ENCODE measurements at regions not wholly inside any gene's neighbourhood (a gene's known extent, or its start where the extent isn't known, plus 50 kb on each side); places are given as distances from the start of the nearest gene placed in this dataset.
A peak's percentile ranks its signal among the peaks of the same experiment; 100 is the strongest.

GRCh38 chr2:133936601-133937000, 317.3 kb upstream of the MGAT5 start:
- no peak overlapping the region for H2AFZ ChIP-seq (ENCODE audit: low read depth, low read length)
- no peak overlapping the region for H3K9ac ChIP-seq (ENCODE audit: low read length)
- no peaks in the 10 kb centered on the region for H3K9me2 ChIP-seq (ENCODE audit: insufficient read depth, low read length)
- no peaks in the 10 kb centered on the region for H3K36me3 ChIP-seq (ENCODE audit: insufficient read depth, low read length)
- H3K79me2 ChIP-seq (replicated peaks; ENCODE audit: insufficient read depth, low read length): no peaks in the 10 kb centered on the region
- H3F3A ChIP-seq (ENCODE audit: insufficient read depth, low read length, poor library complexity, severe bottlenecking): no peaks in the 10 kb centered on the region
- H3K4me2 ChIP-seq (ENCODE audit: low read length): no peak overlapping the region
- H3K27me3 ChIP-seq (ENCODE audit: insufficient read depth, low read depth, low read length): no peaks in the 10 kb centered on the region
- TF ChIP-seq RAD21 (conservative IDR thresholded peaks at IDR 0.05) (no peak), EZH2 (IDR thresholded peaks at IDR 0.05; ENCODE audit: borderline replicate concordance, insufficient read depth, low read length, poor library complexity, severe bottlenecking) (no peak), POLR2AphosphoS5 (IDR thresholded peaks at IDR 0.05) (no peak), EP300 (conservative IDR thresholded peaks at IDR 0.05; ENCODE audit: poor library complexity, severe bottlenecking) (no peak)
- TF ChIP-seq, protein P1, sequence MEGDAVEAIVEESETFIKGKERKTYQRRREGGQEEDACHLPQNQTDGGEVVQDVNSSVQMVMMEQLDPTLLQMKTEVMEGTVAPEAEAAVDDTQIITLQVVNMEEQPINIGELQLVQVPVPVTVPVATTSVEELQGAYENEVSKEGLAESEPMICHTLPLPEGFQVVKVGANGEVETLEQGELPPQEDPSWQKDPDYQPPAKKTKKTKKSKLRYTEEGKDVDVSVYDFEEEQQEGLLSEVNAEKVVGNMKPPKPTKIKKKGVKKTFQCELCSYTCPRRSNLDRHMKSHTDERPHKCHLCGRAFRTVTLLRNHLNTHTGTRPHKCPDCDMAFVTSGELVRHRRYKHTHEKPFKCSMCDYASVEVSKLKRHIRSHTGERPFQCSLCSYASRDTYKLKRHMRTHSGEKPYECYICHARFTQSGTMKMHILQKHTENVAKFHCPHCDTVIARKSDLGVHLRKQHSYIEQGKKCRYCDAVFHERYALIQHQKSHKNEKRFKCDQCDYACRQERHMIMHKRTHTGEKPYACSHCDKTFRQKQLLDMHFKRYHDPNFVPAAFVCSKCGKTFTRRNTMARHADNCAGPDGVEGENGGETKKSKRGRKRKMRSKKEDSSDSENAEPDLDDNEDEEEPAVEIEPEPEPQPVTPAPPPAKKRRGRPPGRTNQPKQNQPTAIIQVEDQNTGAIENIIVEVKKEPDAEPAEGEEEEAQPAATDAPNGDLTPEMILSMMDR (IDR thresholded peaks at IDR 0.05; ENCODE audit: poor library complexity, severe bottlenecking): no peak
- no peaks in the 10 kb centered on the region for H3K9me3 ChIP-seq (ENCODE audit: low read length)
- H3K27ac ChIP-seq (ENCODE audit: low read length): no peak overlapping the region
- no peak overlapping the region for H3K4me3 ChIP-seq (ENCODE audit: low read length)
- no peaks in the 10 kb centered on the region for H4K20me1 ChIP-seq (ENCODE audit: insufficient read depth)

- Histone ChIP-seq H3K4me2 (ENCODE audit: low read length) (no peak overlapping the region), H4K20me1 (ENCODE audit: insufficient read depth) (no peaks in the 10 kb centered on the region), H3K36me3 (ENCODE audit: insufficient read depth, low read length) (no peaks in the 10 kb centered on the region), H3K9me3 (ENCODE audit: low read length) (no peaks in the 10 kb centered on the region), H3K9me2 (ENCODE audit: insufficient read depth, low read length) (no peaks in the 10 kb centered on the region), H3K9ac (ENCODE audit: low read length) (no peak overlapping the region), H3F3A (ENCODE audit: insufficient read depth, low read length, poor library complexity, severe bottlenecking) (no peaks in the 10 kb centered on the region), H3K27me3 (ENCODE audit: insufficient read depth, low read depth, low read length) (no peaks in the 10 kb centered on the region), H2AFZ (ENCODE audit: low read depth, low read length) (no peak overlapping the region), H3K79me2 (replicated peaks; ENCODE audit: insufficient read depth, low read length) (no peaks in the 10 kb centered on the region), H3K4me3 (ENCODE audit: low read length) (no peak overlapping the region), H3K27ac (ENCODE audit: low read length) (no peak overlapping the region)
- peak; percentile 28 for TF ChIP-seq POLR2AphosphoS5 (IDR thresholded peaks at IDR 0.05)
- no peak for TF ChIP-seq EP300 (conservative IDR thresholded peaks at IDR 0.05; ENCODE audit: poor library complexity, severe bottlenecking)
These were observed 316.2 kb upstream of the MGAT5 start for GRCh38 chr2:133937669-133938068.

- H3F3A ChIP-seq (ENCODE audit: insufficient read depth, low read length, poor library complexity, severe bottlenecking): no peaks in the 10 kb centered on the region
- TF ChIP-seq, protein P1 (IDR thresholded peaks at IDR 0.05; ENCODE audit: poor library complexity, severe bottlenecking): no peak
- TF ChIP-seq SMC3 (conservative IDR thresholded peaks at IDR 0.05; ENCODE audit: poor library complexity) (no peak), RAD21 (conservative IDR thresholded peaks at IDR 0.05) (no peak), TAF1 (IDR thresholded peaks at IDR 0.05; ENCODE audit: low read depth) (no peak), MXI1 (conservative IDR thresholded peaks at IDR 0.05; ENCODE audit: poor library complexity, severe bottlenecking) (no peak), EP300 (conservative IDR thresholded peaks at IDR 0.05; ENCODE audit: poor library complexity, severe bottlenecking) (peak; percentile 43), EZH2 (IDR thresholded peaks at IDR 0.05; ENCODE audit: borderline replicate concordance, insufficient read depth, low read length, poor library complexity, severe bottlenecking) (no peak)
- TF ChIP-seq, protein P2, sequence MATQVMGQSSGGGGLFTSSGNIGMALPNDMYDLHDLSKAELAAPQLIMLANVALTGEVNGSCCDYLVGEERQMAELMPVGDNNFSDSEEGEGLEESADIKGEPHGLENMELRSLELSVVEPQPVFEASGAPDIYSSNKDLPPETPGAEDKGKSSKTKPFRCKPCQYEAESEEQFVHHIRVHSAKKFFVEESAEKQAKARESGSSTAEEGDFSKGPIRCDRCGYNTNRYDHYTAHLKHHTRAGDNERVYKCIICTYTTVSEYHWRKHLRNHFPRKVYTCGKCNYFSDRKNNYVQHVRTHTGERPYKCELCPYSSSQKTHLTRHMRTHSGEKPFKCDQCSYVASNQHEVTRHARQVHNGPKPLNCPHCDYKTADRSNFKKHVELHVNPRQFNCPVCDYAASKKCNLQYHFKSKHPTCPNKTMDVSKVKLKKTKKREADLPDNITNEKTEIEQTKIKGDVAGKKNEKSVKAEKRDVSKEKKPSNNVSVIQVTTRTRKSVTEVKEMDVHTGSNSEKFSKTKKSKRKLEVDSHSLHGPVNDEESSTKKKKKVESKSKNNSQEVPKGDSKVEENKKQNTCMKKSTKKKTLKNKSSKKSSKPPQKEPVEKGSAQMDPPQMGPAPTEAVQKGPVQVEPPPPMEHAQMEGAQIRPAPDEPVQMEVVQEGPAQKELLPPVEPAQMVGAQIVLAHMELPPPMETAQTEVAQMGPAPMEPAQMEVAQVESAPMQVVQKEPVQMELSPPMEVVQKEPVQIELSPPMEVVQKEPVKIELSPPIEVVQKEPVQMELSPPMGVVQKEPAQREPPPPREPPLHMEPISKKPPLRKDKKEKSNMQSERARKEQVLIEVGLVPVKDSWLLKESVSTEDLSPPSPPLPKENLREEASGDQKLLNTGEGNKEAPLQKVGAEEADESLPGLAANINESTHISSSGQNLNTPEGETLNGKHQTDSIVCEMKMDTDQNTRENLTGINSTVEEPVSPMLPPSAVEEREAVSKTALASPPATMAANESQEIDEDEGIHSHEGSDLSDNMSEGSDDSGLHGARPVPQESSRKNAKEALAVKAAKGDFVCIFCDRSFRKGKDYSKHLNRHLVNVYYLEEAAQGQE (IDR thresholded peaks at IDR 0.05; ENCODE audit: borderline replicate concordance): no peak
- H2AFZ ChIP-seq (ENCODE audit: low read depth, low read length): no peak overlapping the region
- H3K27ac ChIP-seq (ENCODE audit: low read length): no peak overlapping the region
- H3K4me2 ChIP-seq (ENCODE audit: low read length): no peak overlapping the region
- no peaks in the 10 kb centered on the region for H3K27me3 ChIP-seq (ENCODE audit: insufficient read depth, low read depth, low read length)
- no peaks in the 10 kb centered on the region for H3K79me2 ChIP-seq (replicated peaks; ENCODE audit: insufficient read depth, low read length)
- no peak overlapping the region for H3K9ac ChIP-seq (ENCODE audit: low read length)
- H3K36me3 ChIP-seq (ENCODE audit: insufficient read depth, low read length): no peaks in the 10 kb centered on the region
- H3K9me2 ChIP-seq (ENCODE audit: insufficient read depth, low read length): no peaks in the 10 kb centered on the region
- no peak overlapping the region for H3K4me3 ChIP-seq (ENCODE audit: low read length)
- H3K9me3 ChIP-seq (ENCODE audit: low read length): no peaks in the 10 kb centered on the region
- no peaks in the 10 kb centered on the region for H4K20me1 ChIP-seq (ENCODE audit: insufficient read depth)
These were observed 313.7 kb upstream of the MGAT5 start for GRCh38 chr2:133940134-133940533.
